Stomach (tissue), 8 donors: ENCODE measurements at regions not wholly inside any gene's neighbourhood (a gene's known extent, or its start where the extent isn't known, plus 50 kb on each side); places are given as distances from the start of the nearest gene placed in this dataset.

Experiments
- DNase-seq, 2 donors: peaks; one replicate each; pipeline versions ENCODE4 v3.0.0 to v3.0.0-alpha.2; 2013 to 2019
- H3K27ac ChIP-seq, 5 donors: fragments of 200-600 bp in 4 of 5; sonication (generic) in 4 of 5; one replicate each; pipeline ENCODE4 v1.5.1; 2013 to 2019; ENCODE audit warnings: mild to moderate bottlenecking in 1 of 5, moderate library complexity in 1 of 5
- H3K27me3 ChIP-seq, 3 donors: fragments of 200-600 bp; sonication (generic); one replicate each; pipeline ENCODE4 v1.5.1; 2017 to 2019; ENCODE audit warnings: mixed run types in 1 of 3
- H3K36me3 ChIP-seq, 4 donors: fragments of 200-600 bp; sonication (generic); 1 replicate in 3 of 4; 2 replicates in 1 of 4; pipeline ENCODE4 v1.5.1; 2016 to 2019
- H3K4me1 ChIP-seq, 4 donors: fragments of 200-600 bp; sonication (generic); one replicate each; pipeline ENCODE4 v1.5.1; 2016 to 2019
- H3K4me3 ChIP-seq, 4 donors: fragments of 200-600 bp; sonication (generic) in 3 of 4; one replicate each; pipeline ENCODE4 v1.5.1; 2016 to 2019; ENCODE audit warnings: mild to moderate bottlenecking in 1 of 4
- H3K9me3 ChIP-seq, 4 donors: fragments of 200-600 bp; sonication (generic); one replicate each; pipeline ENCODE4 v1.5.1; 2016 to 2019
- CTCF ChIP-seq, 7 experiments: fragments of 450-650 bp in 4 of 7; fragments of 200-600 bp in 3 of 7; sonication (generic) in 3 of 7; IDR thresholded peaks; one replicate each; pipeline ENCODE4 v1.5.1; 2016 to 2019; ENCODE audit warnings: antibody characterized with exemption in 7 of 7, control low read depth in 2 of 7, mild to moderate bottlenecking in 1 of 7
- EP300 ChIP-seq: sonication (generic); formaldehyde crosslinking; IDR thresholded peaks from one replicate; pipeline ENCODE4 v1.6.1; 2017; ENCODE audit warnings: antibody characterized with exemption
- POLR2A ChIP-seq, 4 donors: fragments of 450-650 bp; IDR thresholded peaks; one replicate each; pipeline ENCODE4 v1.6.1; 2016; ENCODE audit warnings: antibody characterized with exemption in 4 of 4, control low read depth in 2 of 4, mild to moderate bottlenecking in 1 of 4, moderate library complexity in 1 of 4
- POLR2AphosphoS5 ChIP-seq, 3 donors: sonication (generic); formaldehyde crosslinking; IDR thresholded peaks; one replicate each; pipeline ENCODE4 v1.6.1; 2016; ENCODE audit warnings: antibody characterized with exemption in 3 of 3
- WGBS, 5 donors: extraction: QIAGEN DNeasy Blood & Tissue Kit in 3 of 5; methylation state at CpG; one replicate each; pipeline versions ENCODE4 v1.1.5 to v1.1.7; 2013 to 2018; 5-methylcytosine and 5-hydroxymethylcytosine counted together
- intact Hi-C: fragments of 100-400 bp; cut with DNase I; formaldehyde crosslinking; loops from one replicate; pipeline ENCODE4 v1.15.1; 2023; ENCODE audit warnings: low total_unique reads
- donor health status: healthy with polysubstance abuse.
- donor health status: Bipolar disorder and iron deficiency.
- donor health status: healthy.

DNA sequence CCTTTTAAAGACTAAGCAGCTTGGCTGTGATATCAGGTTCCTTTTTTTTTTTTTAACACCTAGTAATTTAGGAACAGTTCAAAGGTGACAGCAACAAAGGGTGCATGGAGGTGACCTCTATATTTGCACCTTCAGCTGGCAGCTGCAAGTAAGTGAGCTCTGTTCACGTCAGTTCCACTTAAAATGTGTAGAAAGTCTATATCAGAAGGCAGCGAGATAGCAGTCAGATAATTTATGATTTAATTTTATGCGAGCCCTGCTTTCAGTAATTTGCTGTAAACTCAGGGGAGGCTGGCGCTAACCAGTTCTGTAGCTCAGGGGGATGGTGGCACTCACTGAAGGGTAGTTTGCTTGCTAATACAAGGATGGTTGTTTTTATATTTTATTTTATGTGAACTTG lies 602.8 kb upstream of the MMS22L start:
- DNase-seq, result no peak
- Histone ChIP-seq H3K4me1 (no peaks in the 10 kb centered on the region), H3K27ac (no peak overlapping the region), H3K27me3 (no peaks in the 10 kb centered on the region), H3K36me3 (no peaks in the 10 kb centered on the region), H3K4me3 (no peak overlapping the region), H3K9me3 (no peaks in the 10 kb centered on the region)
- TF ChIP-seq CTCF (IDR thresholded peaks at IDR 0.05), result no peak
- no peak for TF ChIP-seq EP300
- no peak for TF ChIP-seq POLR2A (IDR thresholded peaks at IDR 0.05)
- no peak for TF ChIP-seq POLR2AphosphoS5 (IDR thresholded peaks at IDR 0.05)
- WGBS, 5 donors, result 30 to 53% (median 42%) methylated on average over 4 of the region's 4 CpGs
- intact Hi-C loops, result no loop called here

DNA sequence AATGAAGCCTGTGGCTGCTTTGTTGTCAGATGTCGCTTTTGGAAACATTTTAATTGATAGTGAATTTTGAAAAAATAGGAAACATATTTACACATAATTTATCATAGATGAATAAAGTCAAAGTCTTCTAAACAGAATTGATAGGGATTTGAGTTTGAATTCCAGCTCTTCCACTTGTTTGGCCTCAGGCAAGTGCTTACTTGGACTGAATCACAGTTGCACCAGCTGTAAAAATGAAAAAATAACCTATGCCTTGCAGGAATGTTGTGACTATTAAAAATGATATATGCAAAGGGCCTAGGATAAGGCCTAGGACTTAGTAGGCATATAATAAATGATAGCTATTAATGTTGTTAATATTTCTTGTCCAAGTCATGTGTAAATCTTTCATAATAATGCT lies 618.5 kb upstream of the MMS22L start:
- no peak for DNase-seq
- Histone ChIP-seq H3K4me3 (no peak overlapping the region), H3K27ac (no peak overlapping the region), H3K36me3 (no peaks in the 10 kb centered on the region), H3K4me1 (no peaks in the 10 kb centered on the region), H3K9me3 (no peaks in the 10 kb centered on the region), H3K27me3 (no peaks in the 10 kb centered on the region)
- intact Hi-C loops, result no loop called here
- TF ChIP-seq POLR2A (IDR thresholded peaks at IDR 0.05) (no peak), CTCF (IDR thresholded peaks at IDR 0.05) (no peak), POLR2AphosphoS5 (IDR thresholded peaks at IDR 0.05) (no peak), EP300 (no peak)
- 90 to 100% (median 93%) methylated on average over 1 of the region's 1 CpG for WGBS, 5 donors

DNA sequence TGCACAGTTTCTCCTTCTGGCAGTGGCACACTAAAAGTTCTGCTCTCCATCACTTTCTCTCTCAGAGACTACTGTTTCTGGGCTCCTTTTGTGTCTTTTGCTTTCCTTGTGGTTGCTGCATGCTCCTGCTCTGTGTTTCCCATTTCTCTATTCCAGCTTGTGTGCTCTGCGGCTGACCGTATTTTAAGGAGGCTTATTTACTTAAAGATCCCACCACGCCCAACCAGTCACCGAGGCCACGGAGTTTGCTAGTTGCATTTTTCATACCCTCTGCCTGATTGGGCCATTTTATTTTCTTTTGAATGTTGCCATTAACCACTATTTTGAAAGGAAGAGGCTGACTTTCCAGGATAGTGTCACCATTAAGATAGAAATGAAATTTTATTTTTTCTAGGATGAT lies 626.4 kb upstream of the MMS22L start:
- no peak overlapping the region for H3K27ac ChIP-seq
- no peak for TF ChIP-seq EP300
- no peak for TF ChIP-seq CTCF (IDR thresholded peaks at IDR 0.05)
- no peak for TF ChIP-seq POLR2AphosphoS5 (IDR thresholded peaks at IDR 0.05)
- TF ChIP-seq POLR2A (IDR thresholded peaks at IDR 0.05), result no peak
- intact Hi-C loops, result no loop called here
- H3K36me3 ChIP-seq, result no peaks in the 10 kb centered on the region
- H3K27me3 ChIP-seq, result no peaks in the 10 kb centered on the region
- no peak for DNase-seq
- no peaks in the 10 kb centered on the region for H3K4me1 ChIP-seq
- no peak overlapping the region for H3K4me3 ChIP-seq
- 31 to 58% (median 34%) methylated on average over 5 of the region's 5 CpGs for whole genome bisulfite sequencing, 5 donors
- H3K9me3 ChIP-seq, result no peaks in the 10 kb centered on the region

GRCh38 chr6:97913721-97914120 lies 630.7 kb upstream of the MMS22L start:
- Histone ChIP-seq H3K4me3 (no peak overlapping the region), H3K36me3 (no peaks in the 10 kb centered on the region), H3K27ac (no peak overlapping the region), H3K27me3 (no peaks in the 10 kb centered on the region), H3K9me3 (no peaks in the 10 kb centered on the region), H3K4me1 (no peaks in the 10 kb centered on the region)
- intact Hi-C loops, result no loop called here
- no peak for TF ChIP-seq EP300
- no peak for TF ChIP-seq POLR2AphosphoS5 (IDR thresholded peaks at IDR 0.05)
- TF ChIP-seq CTCF (IDR thresholded peaks at IDR 0.05), result no peak
- no peak for TF ChIP-seq POLR2A (IDR thresholded peaks at IDR 0.05)
- DNase-seq, result no peak
- 76 to 89% (median 85%) methylated on average over 1 of the region's 1 CpG for WGBS, 5 donors
